ENCODE measurements at regions not wholly inside any gene's neighbourhood (a gene's known extent, or its start where the extent isn't known, plus 50 kb on each side); places are given as distances from the start of the nearest gene placed in this dataset.

- TF ChIP-seq REST (IDR thresholded peaks at IDR 0.05; ENCODE audit: insufficient read depth in 1 of 2, low read depth in 2 of 2, low read length in 1 of 2) (no peak), CTCF (IDR thresholded peaks at IDR 0.05) (no peak), POLR2AphosphoS5 (IDR thresholded peaks at IDR 0.05; ENCODE audit: low read depth, low read length) (no peak), TCF7L2 (IDR thresholded peaks at IDR 0.05; ENCODE audit: low read depth, low read length) (no peak)
Observed at GRCh38 chr2:180849851-180850250, 130.6 kb upstream of the UBE2E3 start.
